AG04450 (cell line): ENCODE measurements at regions not wholly inside any gene's neighbourhood (a gene's known extent, or its start where the extent isn't known, plus 50 kb on each side); places are given as distances from the start of the nearest gene placed in this dataset.

ENCODE experiments used
- CTCF ChIA-PET: fragments of 300-600, 350-600 bp; formaldehyde crosslinking; extraction: SDS; loops from one replicate; lab custom pipeline; 2022; ENCODE audit warnings: antibody characterized with exemption, inconsistent platforms; lab: Charles Lee
- POLR2A ChIA-PET: fragments of 350-600 bp; formaldehyde crosslinking; extraction: SDS; loops from one replicate; lab custom pipeline; 2021; ENCODE audit warnings: antibody characterized with exemption, inconsistent platforms; lab: Yijun Ruan, JAX
- DNase-seq: peaks from one replicate; pipeline ENCODE4 v3.0.0-alpha.2; 2011; ENCODE audit warnings: low read depth, low spot score
- H3K27ac ChIP-seq: one replicate; pipeline ENCODE4 v1.5.1; 2012; ENCODE audit warnings: low read depth, low read length, control low read depth
- H3K27me3 ChIP-seq: one replicate; pipeline ENCODE4 v1.6.0; 2012; ENCODE audit warnings: low read length; ENCODE audit not compliant: control insufficient read depth, insufficient read depth
- H3K4me3 ChIP-seq: 2 replicates; pipeline ENCODE4 v1.5.1; 2011; ENCODE audit warnings: mild to moderate bottlenecking, low read depth, low read length, control low read depth
- H3K9me3 ChIP-seq: 2 replicates; pipeline ENCODE4 v1.5.1; 2012; ENCODE audit warnings: low read length; ENCODE audit not compliant: control insufficient read depth, insufficient read depth
- CTCF ChIP-seq: IDR thresholded peaks from 2 replicates; pipeline ENCODE4 v1.5.1; 2011; ENCODE audit warnings: low read depth, low read length, control low read depth, inconsistent platforms

- POLR2A ChIA-PET = no interaction called here
- no peak for DNase-seq
- CTCF ChIA-PET = no interaction called here
- Histone ChIP-seq H3K9me3 (no peaks in the 10 kb centered on the region), H3K4me3 (no peak overlapping the region), H3K27ac (no peak overlapping the region), H3K27me3 (peaks cover 18% of the 10 kb centered on the region)
- TF ChIP-seq CTCF = no peak
These were observed 140.4 kb upstream of the TAB2 start for GRCh38 chr6:149176971-149177667.

GRCh38 chr6:149179431-149179830, 138.1 kb upstream of the TAB2 start:
- no peak for DNase-seq
- Histone ChIP-seq H3K27ac (no peak overlapping the region), H3K27me3 (peaks cover 12% of the 10 kb centered on the region), H3K4me3 (no peak overlapping the region), H3K9me3 (no peaks in the 10 kb centered on the region)
- POLR2A ChIA-PET = no interaction called here
- no peak for TF ChIP-seq CTCF
- CTCF ChIA-PET = no interaction called here

- no peak for DNase-seq
- no peak for TF ChIP-seq CTCF
- POLR2A ChIA-PET = no interaction called here
- peaks cover 14% of the 10 kb centered on the region for H3K27me3 ChIP-seq
- H3K4me3 ChIP-seq = no peak overlapping the region
- CTCF ChIA-PET = interaction anchor here (0.9 kb wide), 1 partner anchor 62 kb away, joined by 3 read pairs; no protein-coding TSS in a partner anchor
- no peak overlapping the region for H3K27ac ChIP-seq
- no peaks in the 10 kb centered on the region for H3K9me3 ChIP-seq
These were observed 136.2 kb upstream of the TAB2 start for GRCh38 chr6:149181304-149181703.

- Histone ChIP-seq H3K9me3 (no peaks in the 10 kb centered on the region), H3K27ac (no peak overlapping the region), H3K27me3 (peaks cover 14% of the 10 kb centered on the region), H3K4me3 (no peak overlapping the region)
- POLR2A ChIA-PET = no interaction called here
- no peak for DNase-seq
- TF ChIP-seq CTCF = no peak
- CTCF ChIA-PET = no interaction called here
These were observed 135.2 kb upstream of the TAB2 start for GRCh38 chr6:149182262-149182661.

GRCh38 chr6:149184523-149184922, 133.0 kb upstream of the TAB2 start:
- DNase-seq = no peak
- Histone ChIP-seq H3K27me3 (peaks cover 10% of the 10 kb centered on the region), H3K27ac (no peak overlapping the region), H3K9me3 (no peaks in the 10 kb centered on the region), H3K4me3 (no peak overlapping the region)
- ChIA-PET CTCF (no interaction called here), POLR2A (no interaction called here)
- no peak for TF ChIP-seq CTCF
